ENCODE measurements at regions not wholly inside any gene's neighbourhood (a gene's known extent, or its start where the extent isn't known, plus 50 kb on each side); places are given as distances from the start of the nearest gene placed in this dataset.

- H3K27ac ChIP-seq = no peak overlapping the region
- TF ChIP-seq ZFX (IDR thresholded peaks at IDR 0.05) (no peak), CTCF (conservative IDR thresholded peaks at IDR 0.05) (no peak)
Observed at GRCh38 chr3:178270838-178271237, 265.4 kb upstream of the KCNMB2 start.

GRCh38 chr3:178271740-178272387 is 264.4 kb upstream of the KCNMB2 start:
- TF ChIP-seq CTCF (conservative IDR thresholded peaks at IDR 0.05) = no peak
- TF ChIP-seq ZFX (IDR thresholded peaks at IDR 0.05) = no peak
- no peak overlapping the region for H3K27ac ChIP-seq

- no peak overlapping the region for H3K27ac ChIP-seq
- TF ChIP-seq ZFX (IDR thresholded peaks at IDR 0.05) (no peak), CTCF (conservative IDR thresholded peaks at IDR 0.05) (no peak)
Observed at GRCh38 chr3:178272841-178273240, 263.4 kb upstream of the KCNMB2 start.

- no peak overlapping the region for H3K27ac ChIP-seq
- TF ChIP-seq ZFX (IDR thresholded peaks at IDR 0.05) (no peak), CTCF (conservative IDR thresholded peaks at IDR 0.05) (no peak)
Observed at GRCh38 chr3:178274711-178275110, 261.5 kb upstream of the KCNMB2 start.

GRCh38 chr3:178275311-178275710 is 260.9 kb upstream of the KCNMB2 start:
- TF ChIP-seq CTCF (conservative IDR thresholded peaks at IDR 0.05) (no peak), ZFX (IDR thresholded peaks at IDR 0.05) (no peak)
- no peak overlapping the region for H3K27ac ChIP-seq

- H3K27ac ChIP-seq = no peak overlapping the region
- no peak; the same call in 1 of the 2 replicates for TF ChIP-seq CTCF (conservative IDR thresholded peaks at IDR 0.05)
- TF ChIP-seq ZFX (IDR thresholded peaks at IDR 0.05) = no peak
Observed at GRCh38 chr3:178275793-178276192, 260.4 kb upstream of the KCNMB2 start.

- H3K27ac ChIP-seq = no peak overlapping the region
- TF ChIP-seq CTCF (conservative IDR thresholded peaks at IDR 0.05) = no peak
- no peak for TF ChIP-seq ZFX (IDR thresholded peaks at IDR 0.05)
Observed at GRCh38 chr3:178277605-178278004, 258.6 kb upstream of the KCNMB2 start.

All from C4-2B (cell line).